ENCODE measurements at regions not wholly inside any gene's neighbourhood (a gene's known extent, or its start where the extent isn't known, plus 50 kb on each side); places are given as distances from the start of the nearest gene placed in this dataset.

- no peak for TF ChIP-seq CTCF (IDR thresholded peaks at IDR 0.05)
- no peak for TF ChIP-seq POLR2AphosphoS5 (IDR thresholded peaks at IDR 0.05)
- TF ChIP-seq POLR2A (IDR thresholded peaks at IDR 0.05) = no peak
Measured at GRCh38 chr2:58907644-58908043, 666.5 kb upstream of the FANCL start.
